ENCODE measurements at regions not wholly inside any gene's neighbourhood (a gene's known extent, or its start where the extent isn't known, plus 50 kb on each side); places are given as distances from the start of the nearest gene placed in this dataset.
"Not testable (repeated sequence)": the region's sequence is repeated elsewhere in the genome, so short reads cannot be mapped to it uniquely, and the experiment has no call there.

- no peak for DNase-seq
Observed at GRCh38 chr5:125912028-125912427, 511.2 kb upstream of the GRAMD2B start.

- no peak for DNase-seq
Observed at GRCh38 chr5:125913200-125913599, 510.0 kb upstream of the GRAMD2B start.

- DNase-seq = no peak
Observed at GRCh38 chr5:125914471-125914870, 508.7 kb upstream of the GRAMD2B start.

GRCh38 chr5:125923958-125924357 lies 499.3 kb upstream of the GRAMD2B start:
- DNase-seq = not testable (repeated sequence)

GRCh38 chr5:125926172-125926571 lies 497.0 kb upstream of the GRAMD2B start:
- no peak for DNase-seq

GRCh38 chr5:125928663-125929062 lies 494.5 kb upstream of the GRAMD2B start:
- DNase-seq = no peak

- no peak for DNase-seq
Observed at GRCh38 chr5:125950012-125950615, 473.1 kb upstream of the GRAMD2B start.

GRCh38 chr5:125961150-125961549 lies 462.1 kb upstream of the GRAMD2B start:
- no peak for DNase-seq

- DNase-seq = no peak
Observed at GRCh38 chr5:125965577-125965976, 457.6 kb upstream of the GRAMD2B start.

GRCh38 chr5:125967576-125967975 lies 455.6 kb upstream of the GRAMD2B start:
- DNase-seq = no peak

- DNase-seq = no peak
Observed at GRCh38 chr5:125969011-125969813, 454.0 kb upstream of the GRAMD2B start.

GRCh38 chr5:125969814-125970171 lies 453.4 kb upstream of the GRAMD2B start:
- DNase-seq = no peak

GRCh38 chr5:125970631-125971307 lies 452.4 kb upstream of the GRAMD2B start:
- no peak for DNase-seq

- DNase-seq = no peak
Observed at GRCh38 chr5:125972706-125973105, 450.5 kb upstream of the GRAMD2B start.

- no peak for DNase-seq
Observed at GRCh38 chr5:125974679-125975078, 448.5 kb upstream of the GRAMD2B start.

- no peak for DNase-seq
Observed at GRCh38 chr5:125976421-125977000, 446.7 kb upstream of the GRAMD2B start.

GRCh38 chr5:125978015-125978414 lies 445.2 kb upstream of the GRAMD2B start:
- DNase-seq = no peak

GRCh38 chr5:125979636-125980035 lies 443.6 kb upstream of the GRAMD2B start:
- DNase-seq = no peak

- no peak for DNase-seq
Observed at GRCh38 chr5:125981016-125981415, 442.2 kb upstream of the GRAMD2B start.

- DNase-seq = no peak
Observed at GRCh38 chr5:125987677-125988255, 435.4 kb upstream of the GRAMD2B start.

GRCh38 chr5:125992050-125992449 lies 431.2 kb upstream of the GRAMD2B start:
- DNase-seq = no peak

- not testable (repeated sequence) for DNase-seq
Observed at GRCh38 chr5:125999271-126000030, 423.8 kb upstream of the GRAMD2B start.

GRCh38 chr5:126000507-126000906 lies 422.7 kb upstream of the GRAMD2B start:
- DNase-seq = no peak

Data from NCI-H2171 treated with DMSO at 0.1 percent for 48 hours (cell line).